ENCODE measurements at regions not wholly inside any gene's neighbourhood (a gene's known extent, or its start where the extent isn't known, plus 50 kb on each side); places are given as distances from the start of the nearest gene placed in this dataset.

GRCh38 chr5:15320871-15321270 lies 179.1 kb upstream of the FBXL7 start:
- TF ChIP-seq CTCF (conservative IDR thresholded peaks at IDR 0.05; ENCODE audit: control insufficient read depth, insufficient read depth, low read depth, low read length) = no peak
- no peak overlapping the region for H3K4me3 ChIP-seq (ENCODE audit: control insufficient read depth, low read depth, low read length)
- no peak for DNase-seq (ENCODE audit: low read depth)

DNA sequence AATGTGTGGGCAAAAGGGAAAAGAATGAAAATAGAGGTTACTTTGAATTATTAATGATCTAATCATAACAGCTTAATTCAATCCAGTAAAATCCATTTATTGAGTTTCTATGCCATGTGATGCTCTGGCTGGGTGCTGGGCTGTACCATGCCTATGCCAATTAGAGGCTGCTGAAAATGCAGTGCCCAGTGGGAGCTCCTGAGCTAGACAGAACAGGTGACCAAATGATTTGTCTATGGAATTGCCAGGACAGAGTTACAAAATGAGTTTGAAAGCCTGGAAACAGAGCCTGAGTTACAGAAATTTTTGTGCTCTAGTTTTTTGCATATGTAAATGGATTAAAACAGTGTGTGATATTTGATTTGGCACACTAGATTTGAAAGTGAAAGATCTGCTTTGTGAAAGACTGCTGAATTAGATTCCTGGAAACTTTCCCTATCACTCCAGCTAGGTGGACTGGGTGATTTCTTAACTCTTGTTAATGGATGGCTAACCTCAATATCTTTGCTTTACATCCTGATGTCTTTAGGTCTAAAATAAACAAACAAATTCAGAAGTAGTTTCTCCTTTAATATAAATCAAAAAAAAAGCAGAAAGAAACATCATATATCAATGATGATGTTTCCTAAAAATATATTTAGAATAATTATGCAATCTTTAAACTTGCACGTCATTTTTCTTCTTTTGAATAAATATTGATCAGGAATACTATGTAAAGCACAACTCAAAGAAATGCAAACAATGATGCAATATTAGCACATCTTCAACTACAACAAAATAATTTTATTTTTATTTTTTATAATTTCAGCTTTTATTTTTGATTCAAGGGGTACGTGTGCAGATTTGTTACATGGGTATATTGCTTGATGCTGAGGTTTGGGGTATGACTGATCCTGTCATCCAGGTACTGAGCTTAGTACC lies 194.8 kb upstream of the FBXL7 start:
- no peak for DNase-seq (ENCODE audit: low read depth)
- H3K4me3 ChIP-seq (ENCODE audit: control insufficient read depth, low read depth, low read length) = no peak overlapping the region
- no peak for TF ChIP-seq CTCF (conservative IDR thresholded peaks at IDR 0.05; ENCODE audit: control insufficient read depth, insufficient read depth, low read depth, low read length)

- H3K4me3 ChIP-seq (ENCODE audit: control insufficient read depth, low read depth, low read length) = no peak overlapping the region
- no peak for TF ChIP-seq CTCF (conservative IDR thresholded peaks at IDR 0.05; ENCODE audit: control insufficient read depth, insufficient read depth, low read depth, low read length)
- DNase-seq (ENCODE audit: low read depth) = no peak
Measured at GRCh38 chr5:15304066-15304731, 195.8 kb upstream of the FBXL7 start.

- no peak for DNase-seq (ENCODE audit: low read depth)
- H3K4me3 ChIP-seq (ENCODE audit: control insufficient read depth, low read depth, low read length) = no peak overlapping the region
- no peak for TF ChIP-seq CTCF (conservative IDR thresholded peaks at IDR 0.05; ENCODE audit: control insufficient read depth, insufficient read depth, low read depth, low read length)
Measured at GRCh38 chr5:15300141-15300540, 199.8 kb upstream of the FBXL7 start.

DNA sequence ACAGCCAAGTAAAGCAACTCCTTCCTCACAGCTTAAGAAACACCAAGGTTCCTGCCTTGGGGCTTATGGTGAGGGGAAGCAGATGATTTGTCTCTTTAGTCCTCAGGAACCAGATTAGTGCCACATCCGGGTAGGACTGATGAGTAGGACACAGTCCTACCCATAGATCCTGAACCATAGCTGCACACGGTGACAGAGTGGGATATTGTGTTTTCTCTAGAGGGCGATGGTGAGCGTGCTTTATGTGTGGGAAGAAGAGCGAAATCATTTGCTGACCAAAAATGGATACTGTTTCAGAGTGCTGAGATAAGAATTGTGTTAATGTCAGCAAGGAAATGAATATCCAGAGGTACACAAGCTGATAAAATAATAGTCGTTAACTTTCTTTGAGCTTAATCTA lies 209.0 kb upstream of the FBXL7 start:
- DNase-seq (ENCODE audit: low read depth) = no peak
- H3K4me3 ChIP-seq (ENCODE audit: control insufficient read depth, low read depth, low read length) = no peak overlapping the region
- TF ChIP-seq CTCF (conservative IDR thresholded peaks at IDR 0.05; ENCODE audit: control insufficient read depth, insufficient read depth, low read depth, low read length) = no peak

- no peak for TF ChIP-seq CTCF (conservative IDR thresholded peaks at IDR 0.05; ENCODE audit: control insufficient read depth, insufficient read depth, low read depth, low read length)
- no peak overlapping the region for H3K4me3 ChIP-seq (ENCODE audit: control insufficient read depth, low read depth, low read length)
- DNase-seq (ENCODE audit: low read depth) = no peak
Measured at GRCh38 chr5:15286650-15287049, 213.3 kb upstream of the FBXL7 start.

Data from fibroblast of mammary gland (primary cell).